Activated CD8-positive, alpha-beta memory T cell treated with anti-CD3 and anti-CD28 coated beads for 1 hour (primary cell): ENCODE measurements at regions not wholly inside any gene's neighbourhood (a gene's known extent, or its start where the extent isn't known, plus 50 kb on each side); places are given as distances from the start of the nearest gene placed in this dataset.
"Not testable (repeated sequence)": the region's sequence is repeated elsewhere in the genome, so short reads cannot be mapped to it uniquely, and the experiment has no call there.

Experiments
- DNase-seq, 2 donors: peaks; one replicate each; pipeline ENCODE4 v3.0.0-alpha.2; 2020; ENCODE audit warnings: low read depth in 1 of 2; ENCODE audit errors: extremely low read depth in 1 of 2

DNA sequence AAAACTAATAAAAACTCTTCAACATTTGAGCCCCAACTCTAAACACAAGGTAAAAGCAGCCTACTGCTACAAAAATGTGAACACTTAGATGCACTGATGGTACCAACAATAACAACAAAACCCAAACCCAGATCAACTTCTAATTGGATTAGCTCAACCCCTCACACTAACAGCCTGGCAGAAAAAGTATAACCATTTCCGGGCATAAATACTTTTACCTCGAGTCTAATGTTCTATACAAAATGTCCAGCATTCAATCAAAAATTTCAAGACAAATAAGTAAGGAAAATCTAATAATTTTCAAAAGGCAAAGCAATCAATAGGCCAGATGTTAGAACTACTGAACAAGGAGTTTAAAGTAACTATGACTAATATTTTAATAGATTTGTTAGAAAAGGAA, 303.3 kb downstream of the ARRDC4 start:
- DNase-seq = no peak

DNA sequence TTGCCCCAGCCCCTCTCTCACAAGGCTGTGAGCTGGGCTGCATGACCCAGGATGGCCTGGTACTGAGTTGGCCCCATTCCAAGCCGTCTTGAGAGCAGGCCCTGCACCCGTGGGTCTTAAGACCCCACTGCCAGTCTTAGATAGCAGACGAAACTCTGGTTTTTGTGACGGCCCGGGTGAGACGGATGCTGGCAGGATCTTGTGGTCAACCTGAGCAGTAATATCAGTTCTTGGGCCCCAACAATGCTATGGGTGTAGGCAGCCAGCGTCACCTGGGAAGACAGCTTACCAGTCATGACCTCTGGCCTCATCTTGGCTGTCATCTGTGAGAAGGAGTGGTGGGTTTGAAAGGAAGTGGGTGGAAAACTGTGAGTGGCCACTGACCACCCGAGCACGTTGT, 305.8 kb downstream of the ARRDC4 start:
- DNase-seq = no peak

DNA sequence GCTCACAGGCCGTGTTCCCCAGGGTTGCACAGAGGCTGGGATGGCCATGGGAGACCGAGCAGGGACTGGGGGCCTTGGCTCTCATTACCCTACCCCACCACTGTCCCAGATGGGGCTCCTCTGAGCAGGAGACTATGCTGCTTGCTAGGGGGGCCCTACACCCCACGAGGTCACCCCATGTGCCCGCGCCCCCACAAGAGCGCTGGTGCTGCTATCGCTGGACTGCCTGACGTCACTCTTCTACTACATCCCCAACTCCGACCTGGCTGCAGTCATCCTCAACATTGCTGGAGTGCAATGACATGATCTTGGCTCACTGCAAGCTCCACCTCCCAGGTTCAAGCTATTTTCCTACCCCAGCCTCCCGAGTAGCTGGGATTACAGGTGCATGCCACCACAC, 307.7 kb downstream of the ARRDC4 start:
- DNase-seq = no peak

DNA sequence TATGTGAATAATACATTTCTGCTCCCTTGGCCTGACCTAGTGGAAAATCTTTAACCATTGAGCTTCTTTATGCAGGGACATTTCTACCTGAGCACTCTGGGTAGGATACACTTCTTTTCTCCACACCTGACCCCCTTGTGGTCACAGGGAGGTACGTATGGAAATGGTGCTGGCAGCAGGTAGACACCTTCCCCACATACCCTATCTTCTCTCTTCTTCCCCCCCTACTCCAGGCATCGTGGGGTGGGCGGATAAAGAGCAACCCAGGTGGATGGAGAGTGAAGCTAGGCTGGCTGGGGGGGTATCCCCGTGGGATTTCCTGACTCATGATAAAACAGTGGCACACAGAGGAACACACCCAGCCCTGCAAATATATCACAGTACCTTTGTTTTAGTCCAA, 312.1 kb downstream of the ARRDC4 start:
- no peak for DNase-seq

DNA sequence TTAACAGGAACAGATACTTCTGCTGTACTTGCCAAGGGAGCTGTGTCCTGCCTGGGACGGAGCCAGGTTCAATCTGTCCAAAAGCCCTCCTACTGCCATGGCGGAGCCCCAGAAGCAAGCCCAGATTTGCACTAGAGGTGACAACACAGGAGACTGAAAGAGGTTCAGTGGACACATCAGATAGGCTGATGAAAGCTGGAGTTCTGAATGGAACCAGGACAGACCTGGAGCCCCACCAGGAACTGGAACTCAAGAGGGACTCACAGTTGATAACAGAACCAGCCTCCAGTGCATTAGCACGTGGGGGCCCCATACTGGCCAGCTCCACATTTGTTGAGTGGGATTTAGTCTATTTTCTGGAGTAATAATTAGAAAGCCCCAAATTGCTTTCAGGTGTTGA, 315.5 kb downstream of the ARRDC4 start:
- DNase-seq = no peak

DNA sequence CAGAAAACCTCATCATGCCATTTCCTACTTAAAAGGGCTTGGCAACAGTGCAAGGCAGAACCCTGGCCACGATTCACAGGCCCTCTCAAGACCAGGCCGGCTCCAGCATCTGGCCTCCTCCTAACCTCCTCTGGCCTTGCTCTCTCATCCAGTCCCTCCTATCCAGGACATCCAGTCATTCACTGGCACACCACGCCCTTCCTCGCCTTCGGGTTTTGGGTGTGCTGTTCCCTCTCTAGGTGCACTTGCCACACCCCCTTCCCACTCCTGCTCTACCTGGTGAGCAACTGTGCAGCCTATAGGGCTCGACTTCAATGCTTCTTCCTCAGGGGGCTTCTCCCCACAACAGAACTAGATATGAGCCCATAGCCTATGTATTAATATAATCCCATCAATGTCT, 317.1 kb downstream of the ARRDC4 start:
- no peak for DNase-seq

DNA sequence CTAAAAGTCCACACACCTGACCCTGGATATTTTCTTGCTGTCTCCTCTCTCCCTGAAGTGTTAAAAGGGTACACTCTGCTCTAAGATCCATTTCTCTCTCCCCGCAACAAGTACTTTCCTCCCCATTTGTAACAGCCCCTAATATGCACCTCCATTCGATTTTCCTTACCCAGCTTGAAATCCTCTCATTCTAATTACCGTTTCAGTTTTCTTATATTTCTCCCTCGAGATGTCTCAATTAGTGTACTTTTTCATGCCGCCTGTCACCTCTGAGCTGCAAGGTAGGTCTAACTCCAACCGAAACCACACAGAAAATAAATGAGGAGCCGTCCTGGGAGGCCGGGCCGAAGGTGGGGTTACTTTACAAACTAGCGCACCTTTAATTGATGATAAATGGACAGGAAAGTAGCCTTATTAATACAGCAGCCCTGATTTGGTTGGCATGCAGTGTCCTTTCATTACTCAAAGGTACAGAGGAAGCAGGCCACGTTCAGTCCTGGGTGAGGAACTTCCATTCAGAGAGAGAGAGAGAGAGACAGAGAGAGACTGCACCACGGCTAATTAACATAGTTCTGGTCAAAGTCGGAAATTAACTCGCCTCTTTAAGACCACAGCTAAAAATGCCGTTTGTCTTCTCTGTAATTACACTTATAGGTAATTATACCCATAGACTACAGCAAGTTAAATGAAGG, 319.9 kb downstream of the ARRDC4 start:
- no peak for DNase-seq

DNA sequence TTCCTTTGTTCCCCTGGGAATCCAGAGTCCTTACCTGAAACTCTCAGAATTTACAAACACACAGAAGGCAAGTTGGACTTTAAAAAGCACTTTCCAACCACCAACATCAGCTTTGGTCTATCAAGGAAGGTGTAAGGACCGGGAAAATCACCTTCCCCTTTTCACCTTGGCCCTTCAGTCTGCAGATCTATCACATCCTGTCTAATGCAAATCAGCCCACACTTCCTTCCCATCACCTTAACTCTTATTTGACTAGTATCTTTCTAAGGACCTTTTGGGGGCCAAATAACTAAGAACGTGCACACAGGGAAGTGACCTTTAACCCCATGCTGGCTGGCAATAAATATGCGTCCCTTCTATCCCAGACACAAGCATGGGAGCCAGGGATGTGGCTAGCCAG, 320.6 kb downstream of the ARRDC4 start:
- DNase-seq = no peak

DNA sequence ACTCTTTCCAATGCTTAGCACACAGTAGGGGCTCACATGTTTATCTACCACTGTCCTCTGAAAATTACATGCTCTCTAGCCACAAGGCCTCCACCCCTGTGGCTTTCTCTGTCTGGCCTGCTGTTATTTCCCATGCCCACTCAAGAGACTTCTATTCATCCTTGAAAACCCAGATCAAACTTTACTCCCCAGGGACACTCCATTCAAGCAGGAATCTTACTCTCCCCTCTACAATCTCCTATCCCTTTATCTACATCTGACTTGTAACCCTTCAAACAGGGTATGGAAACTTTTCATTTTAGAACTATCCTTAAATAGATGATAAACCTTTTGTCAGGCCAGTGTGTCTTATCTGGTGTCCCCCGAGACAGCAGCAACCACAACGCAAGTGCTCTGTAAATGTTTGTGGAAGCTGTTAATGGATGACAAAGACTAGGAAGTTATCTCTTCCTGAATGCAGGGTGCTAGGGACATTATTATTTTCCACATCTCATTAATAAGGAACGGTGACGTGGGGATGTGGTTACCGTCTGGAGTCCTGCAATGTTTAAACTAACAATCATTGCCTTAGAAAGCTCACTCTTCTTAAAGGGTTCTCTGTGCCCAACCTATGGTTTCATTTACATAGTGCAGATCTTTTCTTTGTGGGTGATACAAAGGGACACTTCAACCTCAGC, 322.3 kb downstream of the ARRDC4 start:
- no peak for DNase-seq

DNA sequence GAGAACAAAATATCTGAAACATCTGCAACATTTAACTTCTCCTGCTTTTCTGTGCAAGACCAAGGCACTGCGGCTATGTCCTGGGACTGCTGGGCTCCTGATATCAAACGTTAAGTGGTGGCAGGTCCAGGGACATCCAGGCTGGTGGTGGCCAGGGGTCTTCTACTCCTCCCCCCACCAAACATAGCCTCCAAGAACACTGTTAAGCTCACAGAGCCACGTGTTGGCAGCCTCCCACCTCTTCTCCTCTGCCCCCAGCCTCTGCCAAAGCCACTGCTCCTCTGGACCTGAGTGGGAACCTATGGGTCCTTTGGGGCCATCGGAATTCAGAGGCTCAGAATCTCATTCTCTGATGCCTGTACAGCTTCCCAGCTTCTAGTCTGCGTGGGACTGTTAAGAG, 325.7 kb downstream of the ARRDC4 start:
- no peak for DNase-seq

DNA sequence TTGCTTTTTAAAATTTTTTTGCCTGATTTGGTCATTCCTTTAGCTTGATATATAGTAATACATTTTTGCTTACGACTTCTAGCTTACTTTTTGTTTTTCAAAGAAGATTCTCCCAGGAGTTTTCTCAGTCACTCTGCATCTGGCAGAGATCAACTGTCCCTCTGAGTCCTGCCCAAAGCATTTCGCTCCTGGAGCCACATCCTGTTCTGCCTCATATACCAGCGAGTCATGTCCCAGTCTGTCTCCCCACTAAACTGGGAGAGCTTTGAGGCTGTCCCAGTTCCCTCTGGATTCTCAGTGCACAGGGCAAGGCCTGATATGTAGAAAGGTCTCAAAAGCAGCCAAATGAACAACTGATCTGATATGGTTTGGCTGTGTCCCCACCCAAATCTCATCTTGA, 326.3 kb downstream of the ARRDC4 start:
- no peak for DNase-seq

DNA sequence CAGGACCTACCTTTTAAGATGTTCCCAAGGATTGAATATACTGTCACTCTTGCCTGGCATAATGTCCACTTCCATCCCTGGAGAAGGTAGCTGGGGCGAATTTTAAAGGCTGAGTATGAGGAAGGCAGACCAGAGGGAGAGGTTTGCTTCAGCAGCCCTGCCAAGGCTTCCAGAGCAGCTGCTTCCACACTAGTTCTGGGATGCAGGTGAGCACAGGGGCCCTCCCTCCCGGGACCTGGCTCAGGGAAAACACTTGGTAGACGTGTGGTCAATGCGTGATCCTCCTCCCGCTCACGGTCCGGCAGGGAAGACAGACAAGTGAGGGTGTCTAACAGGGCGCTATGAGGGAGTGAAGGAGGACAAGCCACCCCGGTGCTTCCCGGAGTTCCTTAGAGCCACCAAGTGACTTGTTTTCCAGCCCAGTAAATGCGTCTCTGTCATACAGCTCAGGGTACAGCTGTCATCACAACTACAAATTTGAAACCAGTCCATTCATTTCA, 327.6 kb downstream of the ARRDC4 start:
- DNase-seq = no peak

DNA sequence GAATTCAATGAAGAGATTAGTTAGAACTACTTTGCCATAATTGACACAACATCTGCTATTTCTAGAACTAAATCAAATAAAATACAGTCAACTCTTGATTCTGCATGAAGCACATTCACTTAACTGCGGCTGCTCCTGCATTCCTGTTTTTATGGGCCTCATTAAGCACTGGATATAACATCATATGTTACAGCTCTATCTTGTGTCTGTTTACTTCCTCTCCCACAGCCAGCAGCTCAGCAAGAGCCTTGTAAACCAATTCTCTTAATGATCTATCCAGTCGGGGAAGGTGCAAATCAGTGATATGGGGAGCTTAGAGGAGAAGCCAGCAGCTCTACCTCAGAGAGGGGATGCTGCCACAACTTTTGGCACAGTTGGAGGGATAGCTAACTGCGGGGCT, 329.2 kb downstream of the ARRDC4 start:
- no peak for DNase-seq

DNA sequence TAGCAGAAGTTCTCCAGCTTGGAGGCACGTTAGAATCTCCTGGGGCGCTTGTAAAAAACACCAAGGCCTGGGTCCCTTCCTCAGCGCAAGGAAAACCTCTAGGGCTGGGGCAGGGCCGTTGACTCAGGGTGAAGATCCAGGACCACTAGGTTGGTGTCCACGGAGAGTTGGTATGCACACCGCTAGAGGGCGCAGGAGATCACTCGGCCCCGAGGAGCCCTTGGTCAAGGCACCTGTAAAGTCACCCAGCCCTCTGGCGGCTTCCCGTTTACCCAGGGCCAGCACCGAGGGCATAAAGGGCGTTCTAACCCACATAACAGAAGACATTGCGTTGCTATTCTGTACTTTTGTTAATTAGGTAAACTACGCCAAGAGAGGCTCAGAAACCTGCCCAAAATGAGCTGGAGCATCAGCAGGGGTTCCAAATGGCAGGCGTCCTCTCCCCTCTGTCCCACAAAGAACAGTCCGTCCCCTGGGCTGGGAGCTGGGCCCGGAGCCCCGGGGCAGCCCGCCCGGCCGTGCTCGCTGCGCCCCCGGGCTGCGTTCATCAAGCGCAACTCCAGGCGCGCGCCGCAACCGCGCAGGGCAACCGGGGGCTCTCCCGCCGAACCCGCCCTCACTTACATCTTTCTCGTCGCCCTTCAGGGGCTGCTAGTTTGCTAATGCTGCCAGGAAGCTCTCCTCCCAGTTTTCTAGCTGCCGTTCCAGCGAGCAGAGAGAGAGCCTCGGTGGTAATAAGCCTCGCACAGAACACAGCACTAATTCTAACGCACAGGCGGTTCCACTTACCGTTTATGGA, 332.1 kb downstream of the ARRDC4 start:
- DNase-seq = peak in 1 of 2 donors; percentile 1

DNA sequence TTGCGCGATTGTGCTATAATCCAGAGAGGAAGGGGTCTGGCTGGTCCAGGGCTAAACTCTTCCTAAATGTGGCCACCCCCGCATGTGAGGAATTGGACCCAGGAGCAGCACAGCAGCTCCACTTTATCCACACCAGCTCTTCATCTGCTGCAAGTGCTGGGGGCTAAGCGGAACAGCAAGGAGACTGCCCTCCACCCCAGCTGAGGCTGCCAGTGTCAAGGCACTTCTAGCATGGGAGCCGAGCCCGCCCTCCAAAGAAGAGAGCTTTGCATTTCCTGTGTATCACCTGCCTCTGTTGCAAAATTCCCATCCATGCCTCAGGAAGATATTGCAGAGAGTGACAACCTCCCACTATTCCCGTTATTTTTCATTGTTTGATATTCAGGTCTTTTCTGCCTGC, 333.6 kb downstream of the ARRDC4 start:
- no peak for DNase-seq

DNA sequence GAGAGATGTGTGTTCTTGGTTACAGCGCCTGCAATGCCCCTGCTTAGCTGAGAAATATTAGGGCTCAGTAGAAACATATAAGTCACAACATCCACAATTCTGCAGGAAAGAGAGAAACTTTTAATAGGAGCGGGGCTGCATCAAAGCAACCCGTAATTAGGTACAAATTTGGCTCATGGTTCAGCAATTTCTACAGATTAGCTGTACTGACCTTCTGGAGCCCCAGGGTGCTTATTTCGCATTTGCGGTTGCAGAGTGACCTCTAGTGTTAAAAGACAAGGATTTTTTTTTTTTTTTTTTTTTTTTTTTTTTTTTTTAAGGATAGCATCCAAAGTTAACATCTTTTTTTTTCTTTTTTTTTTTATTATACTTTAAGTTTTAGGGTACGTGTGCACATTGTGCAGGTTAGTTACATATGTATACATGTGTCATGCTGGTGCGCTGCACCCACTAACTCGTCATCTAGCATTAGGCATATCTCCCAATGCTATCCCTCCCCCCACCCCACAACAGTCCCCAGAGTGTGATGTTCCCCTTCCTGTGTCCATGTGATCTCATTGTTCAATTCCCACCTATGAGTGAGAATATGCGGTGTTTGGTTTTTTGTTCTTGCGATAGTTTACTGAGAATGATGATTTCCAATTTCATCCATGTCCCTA, 334.7 kb downstream of the ARRDC4 start:
- not testable (repeated sequence) for DNase-seq

DNA sequence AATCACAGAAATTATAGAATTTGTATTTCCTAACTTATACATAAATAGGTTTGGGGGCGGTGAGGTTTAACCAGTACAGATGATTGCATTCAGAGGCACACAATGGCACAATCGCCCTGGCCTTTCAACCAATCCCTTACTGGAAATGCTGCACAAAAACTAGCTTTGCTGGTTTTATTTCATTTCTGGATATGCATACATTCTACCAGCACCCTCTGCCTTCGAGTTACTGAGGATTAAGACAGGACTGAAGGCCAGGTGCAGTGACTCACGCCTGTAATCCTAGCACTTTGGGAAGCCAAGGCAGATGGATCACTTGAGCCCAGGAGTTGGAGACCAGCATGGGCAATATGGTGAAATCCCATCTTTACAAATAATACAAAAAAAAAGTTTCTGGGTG, 336.1 kb downstream of the ARRDC4 start:
- DNase-seq = no peak

DNA sequence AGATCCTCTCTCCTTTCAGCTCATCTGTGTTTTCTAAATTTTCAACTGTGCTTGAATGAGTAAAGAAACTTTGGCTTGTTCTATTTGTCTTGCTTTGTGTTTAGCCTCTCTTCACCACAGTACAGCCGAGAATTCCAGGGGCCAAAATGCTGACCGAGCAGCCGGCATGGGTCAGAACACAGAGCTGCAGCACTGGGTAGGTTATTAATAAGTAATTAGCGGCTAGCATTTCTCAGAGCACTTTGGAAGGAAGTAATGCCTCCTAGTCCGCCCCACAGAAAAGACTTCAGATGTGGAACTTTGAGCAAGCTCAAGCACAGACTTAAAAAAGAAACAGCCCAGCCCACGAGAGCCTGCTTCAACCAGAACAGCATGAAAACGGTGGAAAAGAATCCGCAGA, 343.9 kb downstream of the ARRDC4 start:
- no peak for DNase-seq

DNA sequence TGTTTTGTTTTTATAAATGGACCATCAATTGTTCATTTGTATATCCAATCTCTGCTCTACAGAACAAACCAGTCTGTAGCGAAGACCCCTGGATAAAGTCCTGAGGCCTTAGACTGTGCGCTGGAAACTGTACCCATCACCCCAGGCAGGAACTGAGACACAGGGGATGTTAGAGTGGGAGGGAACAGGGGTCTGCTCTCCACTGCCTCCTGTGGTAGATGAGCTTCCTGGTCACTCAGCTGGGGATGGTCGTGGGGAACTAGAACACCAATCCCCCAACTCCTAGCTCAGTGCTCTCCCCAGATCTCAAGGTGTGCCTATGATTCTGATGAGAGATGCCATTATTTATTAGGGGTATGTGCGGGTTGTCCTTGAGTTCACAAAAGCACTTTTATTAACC, 340.2 kb upstream of the IGF1R start:
- no peak for DNase-seq

DNA sequence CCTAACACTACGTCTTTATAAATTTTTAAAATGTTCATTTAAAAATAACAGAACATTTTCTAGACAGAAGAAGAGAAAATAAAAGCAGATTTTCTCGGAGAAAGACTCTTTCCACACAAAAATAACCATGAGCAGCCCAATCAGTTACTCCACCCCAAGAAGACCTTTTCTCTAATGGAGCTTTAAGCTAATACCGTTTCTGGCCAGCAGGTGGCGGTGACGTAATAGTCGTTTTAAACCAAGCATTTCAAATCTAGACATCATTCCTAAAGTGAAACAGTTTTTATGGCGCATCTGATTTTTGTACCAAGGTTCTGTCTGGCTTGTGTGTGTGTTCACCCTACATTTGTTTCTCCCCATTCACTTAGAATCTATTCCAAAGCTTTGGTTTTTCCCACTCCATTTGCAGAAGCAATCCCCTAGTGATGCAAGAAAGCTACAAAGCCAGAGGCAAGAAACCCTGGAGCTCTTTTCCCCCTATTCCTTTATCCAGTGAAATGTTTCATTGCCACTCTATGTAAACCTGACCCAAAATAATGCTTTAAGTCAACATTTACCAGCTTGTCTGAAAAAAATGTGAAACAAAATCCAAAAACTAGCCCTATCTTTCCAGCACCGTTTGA, 336.7 kb upstream of the IGF1R start:
- peak; percentile 10 to 53 for DNase-seq

DNA sequence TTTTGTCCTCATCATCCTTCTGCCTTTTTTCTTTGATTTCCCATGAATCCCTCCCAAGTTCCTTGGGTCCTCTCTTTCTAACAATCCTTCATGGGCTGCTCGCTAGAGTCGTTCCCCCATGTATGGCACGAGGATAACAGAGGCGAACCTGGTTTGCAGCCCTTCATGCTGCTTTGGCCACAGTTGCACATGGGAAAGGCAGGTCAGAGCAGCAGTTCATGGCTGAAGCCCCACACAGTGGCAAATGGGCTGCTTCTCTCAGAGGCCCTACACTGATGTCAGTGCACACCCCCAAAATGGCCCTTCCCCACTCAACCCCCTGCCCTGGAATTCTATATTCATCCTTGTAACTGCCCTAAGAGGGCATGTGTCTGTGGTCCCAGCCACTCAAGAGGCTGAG, 335.4 kb upstream of the IGF1R start:
- DNase-seq = no peak
